IPS-18c (cell line): ENCODE measurements at regions not wholly inside any gene's neighbourhood (a gene's known extent, or its start where the extent isn't known, plus 50 kb on each side); places are given as distances from the start of the nearest gene placed in this dataset.
"Not testable (repeated sequence)": the region's sequence is repeated elsewhere in the genome, so short reads cannot be mapped to it uniquely, and the experiment has no call there.

ENCODE experiments used
- H3K4me3 ChIP-seq: 2 replicates; pipeline ENCODE4 v1.7.0; 2013; ENCODE audit warnings: low read depth, mild to moderate bottlenecking, low read length, moderate library complexity; ENCODE audit not compliant: insufficient read depth
- H3K9me3 ChIP-seq: one replicate; pipeline ENCODE4 v1.6.1; 2013; ENCODE audit warnings: mild to moderate bottlenecking, low read length, moderate library complexity; ENCODE audit not compliant: control insufficient read depth, insufficient read depth

- not testable (repeated sequence) for H3K4me3 ChIP-seq
These were observed 53.9 kb downstream of the CDRT15L2 start for GRCh38 chr17:20633268-20634059.

DNA sequence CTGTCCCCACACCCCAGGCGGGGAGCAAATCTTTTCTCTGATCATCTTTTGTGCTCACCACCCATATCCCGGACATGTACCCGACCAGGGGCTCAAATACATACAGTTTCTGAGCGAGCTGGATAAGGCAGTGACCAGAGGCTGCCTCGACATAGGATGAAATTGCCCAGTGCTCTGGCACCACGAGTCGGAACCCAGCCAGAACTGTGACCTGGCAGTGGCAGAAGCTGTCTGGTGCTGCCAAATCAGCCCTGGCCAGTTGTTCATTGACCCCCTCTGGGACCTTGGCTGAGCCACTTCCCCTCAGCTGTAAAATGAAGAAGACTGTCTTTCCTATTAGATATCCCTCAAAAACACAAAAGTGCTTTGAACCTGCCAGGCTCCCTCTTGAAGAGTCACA lies 60.6 kb downstream of the CDRT15L2 start:
- not testable (repeated sequence) for H3K9me3 ChIP-seq, H3K4me3 ChIP-seq

More at GRCh38 chr17:20633268-20634059, 53.9 kb downstream of the CDRT15L2 start:
- not testable (repeated sequence) for H3K9me3 ChIP-seq

DNA sequence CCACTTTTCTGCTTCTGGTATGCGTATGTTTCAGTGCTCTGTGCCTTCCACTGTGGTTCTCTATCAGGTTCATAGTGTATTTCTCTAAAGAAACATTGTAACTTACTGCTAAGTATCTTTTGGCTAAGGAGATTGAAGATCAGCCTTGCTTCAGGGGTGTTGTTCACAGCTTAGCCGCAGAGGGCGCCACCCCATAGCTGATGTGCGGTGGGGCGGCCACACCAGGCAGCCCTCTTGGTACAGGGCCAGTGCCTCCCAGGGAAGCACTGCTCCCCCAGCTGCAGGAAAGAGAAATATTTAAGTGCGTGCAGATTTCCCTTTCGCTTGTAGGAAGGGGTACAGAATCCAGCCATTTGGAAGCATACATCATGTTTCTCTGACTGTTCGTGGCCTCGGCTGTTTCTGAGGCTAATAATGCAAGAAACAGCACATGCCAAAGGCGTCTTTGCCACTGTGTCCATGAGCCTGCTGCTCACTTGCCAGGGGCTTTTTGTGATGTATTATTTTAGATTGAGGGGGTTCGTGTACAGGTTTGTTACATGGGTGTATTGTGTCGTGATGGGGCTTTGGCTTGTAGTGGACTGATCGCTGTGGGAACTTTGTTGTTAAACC lies 67.2 kb downstream of the CDRT15L2 start:
- H3K4me3 ChIP-seq, H3K9me3 ChIP-seq: not testable (repeated sequence)

DNA sequence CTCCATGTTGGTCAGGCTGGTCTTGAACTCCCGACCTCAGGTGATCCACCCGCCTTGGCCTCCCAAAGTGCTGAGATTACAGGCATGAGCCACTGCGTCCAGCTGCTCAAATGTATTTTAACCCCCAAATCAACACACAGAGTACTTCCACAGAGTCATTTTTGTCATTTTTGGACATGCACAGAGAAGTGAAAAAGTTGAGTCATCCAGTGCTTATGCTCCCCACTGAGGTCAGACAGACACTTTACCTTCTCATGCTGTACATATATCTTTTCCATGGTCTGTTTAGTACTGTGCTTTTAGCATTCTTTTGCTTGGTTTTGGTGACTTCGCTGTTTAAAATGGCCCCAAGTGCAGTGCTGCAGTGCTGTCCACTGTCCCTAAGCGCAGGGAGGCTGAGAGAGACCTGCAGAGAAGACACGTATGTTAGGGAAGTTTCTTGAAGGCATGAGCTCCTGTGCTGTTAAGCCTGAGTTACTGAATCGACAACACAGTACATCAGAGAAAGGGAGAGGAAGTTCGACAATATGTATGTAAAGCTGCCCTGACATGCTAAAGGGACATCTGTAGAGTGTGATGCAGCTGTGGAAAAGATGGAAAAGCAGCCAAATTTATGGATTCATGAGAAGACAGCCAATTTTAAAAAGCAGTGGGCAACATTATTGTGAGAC lies 69.7 kb downstream of the CDRT15L2 start:
- not testable (repeated sequence) for H3K9me3 ChIP-seq, H3K4me3 ChIP-seq

DNA sequence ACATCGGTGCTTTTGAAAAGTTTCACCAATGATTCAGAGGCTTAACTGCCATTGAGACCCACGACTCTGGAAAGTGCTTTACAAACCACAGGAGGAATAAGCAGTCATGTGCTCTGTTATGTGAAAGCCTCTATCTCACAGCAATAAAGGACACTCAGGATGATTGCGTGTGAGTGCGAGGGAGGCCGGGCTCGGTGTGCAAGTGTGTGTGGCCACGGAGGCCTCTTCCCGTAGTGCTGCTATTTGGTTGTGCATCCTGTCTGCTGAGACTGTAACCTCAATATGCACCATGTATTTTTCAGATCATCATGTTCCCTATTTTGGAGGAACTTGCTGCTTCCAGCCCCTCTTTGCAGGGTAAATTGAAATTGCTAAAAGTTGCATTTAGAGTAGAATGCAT lies 71.5 kb downstream of the CDRT15L2 start:
- not testable (repeated sequence) for H3K4me3 ChIP-seq

DNA sequence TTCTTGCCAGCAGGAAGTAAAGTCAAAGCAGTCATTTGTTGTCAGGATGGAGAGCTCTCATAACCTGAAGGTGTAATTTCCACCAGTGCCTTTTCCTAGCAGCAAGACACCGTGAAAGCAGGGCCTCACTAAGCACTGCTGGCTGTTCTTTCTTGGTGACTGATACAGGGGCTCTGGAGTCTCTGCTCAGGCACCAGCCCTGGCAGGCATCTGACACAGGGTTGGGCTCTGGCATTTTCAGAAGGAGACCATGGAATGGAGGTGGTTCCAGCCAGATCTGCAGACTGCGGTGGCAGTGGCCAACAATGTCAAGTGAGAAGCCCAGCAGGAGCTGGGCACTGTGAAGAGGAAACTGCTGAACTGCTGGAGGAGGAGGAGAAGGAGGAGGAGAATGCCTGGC lies 72.2 kb downstream of the CDRT15L2 start:
- H3K4me3 ChIP-seq, H3K9me3 ChIP-seq: not testable (repeated sequence)

More for the DNA sequence above, 71.5 kb downstream of the CDRT15L2 start:
- not testable (repeated sequence) for H3K9me3 ChIP-seq

DNA sequence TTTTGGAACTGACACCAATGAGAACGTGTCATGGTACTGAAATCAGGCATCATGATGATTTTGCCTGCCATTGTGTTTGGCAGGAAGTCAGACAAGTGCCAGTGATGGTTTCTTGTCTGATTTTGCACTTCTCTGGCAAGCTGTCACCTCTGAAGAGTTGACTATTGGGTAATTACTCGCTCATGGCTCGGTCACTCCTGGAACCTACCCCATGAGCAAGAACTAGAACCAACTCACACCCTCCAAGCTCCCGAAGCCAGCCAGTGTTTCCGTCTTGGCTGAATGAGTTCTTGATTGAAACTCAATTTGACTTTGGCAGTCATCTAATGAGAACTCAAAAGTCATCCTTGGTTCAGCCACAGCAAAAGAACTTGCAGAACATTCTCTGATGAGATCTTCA lies 73.9 kb downstream of the CDRT15L2 start:
- H3K9me3 ChIP-seq, H3K4me3 ChIP-seq: not testable (repeated sequence)

GRCh38 chr17:20654114-20654513 lies 74.6 kb downstream of the CDRT15L2 start:
- H3K4me3 ChIP-seq, H3K9me3 ChIP-seq: not testable (repeated sequence)

DNA sequence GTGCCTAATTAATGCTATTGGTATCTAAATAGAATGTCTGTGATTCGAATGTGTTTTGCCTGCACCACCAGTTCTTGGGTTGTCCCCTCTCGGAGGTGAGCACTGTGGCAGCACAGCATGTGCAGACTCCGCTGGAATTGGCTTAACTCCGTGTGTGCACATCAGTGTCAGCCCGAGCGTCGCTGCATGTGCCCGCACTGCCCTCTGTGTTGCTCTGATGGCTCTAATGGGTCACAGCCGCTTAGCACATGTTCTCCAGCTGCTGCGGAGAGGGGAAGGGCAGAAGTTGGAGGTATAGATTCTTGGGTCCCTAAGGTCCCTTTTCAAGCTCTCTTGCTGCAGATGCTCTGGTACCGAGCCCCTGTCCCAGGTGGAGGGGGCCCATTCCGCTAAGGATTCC lies 75.1 kb downstream of the CDRT15L2 start:
- not testable (repeated sequence) for H3K4me3 ChIP-seq, H3K9me3 ChIP-seq

- H3K9me3 ChIP-seq, H3K4me3 ChIP-seq: not testable (repeated sequence)
These were observed 85.8 kb downstream of the CDRT15L2 start for GRCh38 chr17:20665103-20665955.

GRCh38 chr17:20666689-20667088 lies 87.2 kb downstream of the CDRT15L2 start:
- H3K9me3 ChIP-seq, H3K4me3 ChIP-seq: not testable (repeated sequence)

DNA sequence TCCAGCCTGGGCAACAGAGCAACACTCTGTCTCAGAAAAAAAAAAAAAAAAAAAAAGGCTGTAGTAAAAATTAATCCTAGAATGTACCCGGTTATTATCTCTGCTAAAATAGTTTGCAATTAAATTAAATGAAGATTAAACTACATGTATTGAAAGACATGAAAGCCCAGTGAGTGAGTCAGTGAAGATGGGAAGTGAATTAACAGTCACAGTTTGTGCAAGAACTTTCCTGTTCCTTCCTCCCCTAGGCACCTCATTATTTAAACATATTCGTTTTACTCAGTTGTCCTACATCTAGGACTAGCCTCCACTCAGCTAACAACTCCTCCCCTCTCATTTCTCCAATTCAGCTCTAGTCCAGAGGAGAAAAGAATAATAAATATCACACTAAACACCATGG lies 88.2 kb downstream of the CDRT15L2 start:
- not testable (repeated sequence) for H3K4me3 ChIP-seq, H3K9me3 ChIP-seq

DNA sequence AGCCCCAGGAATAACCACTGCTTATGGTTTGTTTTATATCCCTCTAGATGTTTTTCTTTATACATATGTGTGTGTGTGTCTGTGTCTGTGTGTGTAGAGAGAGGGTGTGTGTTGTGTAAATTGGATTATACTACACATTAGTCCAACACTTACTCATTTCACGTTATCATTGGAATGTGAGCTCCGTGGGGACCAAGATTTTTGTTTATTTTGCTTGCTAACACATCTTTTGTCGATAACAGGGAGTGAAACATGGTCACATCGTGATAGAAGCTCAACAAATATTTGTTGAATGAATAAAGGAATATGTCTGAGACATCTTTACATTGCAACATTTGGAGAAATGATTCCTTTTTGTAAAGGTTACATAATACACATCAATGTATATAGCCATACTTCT lies 88.8 kb downstream of the CDRT15L2 start:
- H3K4me3 ChIP-seq, H3K9me3 ChIP-seq: not testable (repeated sequence)

GRCh38 chr17:20668868-20669267 lies 89.3 kb downstream of the CDRT15L2 start:
- not testable (repeated sequence) for H3K4me3 ChIP-seq, H3K9me3 ChIP-seq

DNA sequence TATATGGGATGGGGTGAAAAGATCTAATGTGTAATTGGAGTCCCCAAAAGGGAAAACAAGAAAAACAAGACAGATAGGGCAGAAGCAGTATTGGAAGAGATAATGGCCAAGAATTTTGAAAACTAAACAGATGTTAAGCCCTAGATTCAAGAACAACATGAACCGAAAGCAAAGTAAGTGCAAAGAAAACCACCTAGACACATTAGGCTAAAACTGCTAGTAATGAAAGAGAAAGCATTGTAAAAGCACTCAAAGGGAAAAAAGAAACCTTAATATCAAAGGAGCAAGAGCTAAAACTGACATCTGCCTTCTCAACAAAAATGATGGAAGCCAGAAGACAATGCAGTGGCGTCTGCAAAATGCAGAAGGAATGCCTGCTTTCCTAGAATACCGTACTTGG lies 91.0 kb downstream of the CDRT15L2 start:
- H3K4me3 ChIP-seq, H3K9me3 ChIP-seq: not testable (repeated sequence)

GRCh38 chr17:20674374-20674773 lies 94.8 kb downstream of the CDRT15L2 start:
- not testable (repeated sequence) for H3K9me3 ChIP-seq

GRCh38 chr17:20675707-20676106 lies 96.2 kb downstream of the CDRT15L2 start:
- H3K4me3 ChIP-seq = not testable (repeated sequence)

More at GRCh38 chr17:20674374-20674773, 94.8 kb downstream of the CDRT15L2 start:
- not testable (repeated sequence) for H3K4me3 ChIP-seq

More at GRCh38 chr17:20675707-20676106, 96.2 kb downstream of the CDRT15L2 start:
- H3K9me3 ChIP-seq = not testable (repeated sequence)
